H1 (cell line): ENCODE measurements at regions not wholly inside any gene's neighbourhood (a gene's known extent, or its start where the extent isn't known, plus 50 kb on each side); places are given as distances from the start of the nearest gene placed in this dataset.

ENCODE experiments used
- CBX5 ChIP-seq: fragments of 300-800, 300-1000 bp; sonication (generic); IDR thresholded peaks from 2 replicates; pipeline ENCODE4 v1.7.1; 2016; ENCODE audit warnings: antibody characterized with exemption, low read length, low read depth
- CHD2 ChIP-seq: IDR thresholded peaks from 2 replicates; pipeline ENCODE4 v1.6.1; 2012; ENCODE audit warnings: low read length, improper control_type of control experiment
- CTCF ChIP-seq, 3 experiments: IDR thresholded peaks; 1 replicate in 2 of 3; 2 replicates in 1 of 3; pipeline versions ENCODE4 v1.5.1 to v1.6.1; 2011; ENCODE audit warnings: low read length in 3 of 3, mild to moderate bottlenecking in 3 of 3, inconsistent platforms in 2 of 3, low read depth in 1 of 3, moderate library complexity in 1 of 3; ENCODE audit not compliant: insufficient read depth in 1 of 3; ENCODE audit errors: control extremely low read depth in 1 of 3
- EP300 ChIP-seq, 2 experiments: IDR thresholded peaks; 1 replicate in 1 of 2; 2 replicates in 1 of 2; pipeline ENCODE4 v1.6.1; 2011 to 2012; ENCODE audit warnings: low read depth in 2 of 2, low read length in 2 of 2, mild to moderate bottlenecking in 2 of 2, borderline replicate concordance in 1 of 2, inconsistent platforms in 1 of 2, moderate library complexity in 1 of 2
- EZH2 ChIP-seq: fragments of 200-600 bp; sonication (generic); IDR thresholded peaks from 2 replicates; pipeline ENCODE4 v1.7.1; 2012; ENCODE audit warnings: low read depth, mild to moderate bottlenecking, moderate library complexity, low read length, inconsistent platforms; ENCODE audit not compliant: severe bottlenecking
- KDM1A ChIP-seq: fragments of 200-600, 300-600 bp; sonication (generic); IDR thresholded peaks from 2 replicates; pipeline ENCODE4 v1.7.1; 2016; ENCODE audit warnings: mild to moderate bottlenecking, low read length, borderline replicate concordance
- POLR2A ChIP-seq, 2 experiments: IDR thresholded peaks; 1 replicate in 1 of 2; 2 replicates in 1 of 2; pipeline ENCODE4 v1.6.1; 2011; ENCODE audit warnings: low read depth in 2 of 2, low read length in 2 of 2, mild to moderate bottlenecking in 2 of 2; ENCODE audit errors: control extremely low read depth in 1 of 2
- RAD21 ChIP-seq, 2 experiments: IDR thresholded peaks in 1 of 2; conservative IDR thresholded peaks in 1 of 2; 2 replicates each; pipeline ENCODE4 v1.6.1; 2011; ENCODE audit warnings: low read depth in 2 of 2, low read length in 2 of 2, improper control_type of control experiment in 1 of 2, inconsistent platforms in 1 of 2, mild to moderate bottlenecking in 1 of 2, moderate library complexity in 1 of 2
- SIRT6 ChIP-seq: IDR thresholded peaks from one replicate; pipeline ENCODE4 v1.7.1; 2012; ENCODE audit warnings: low read length, inconsistent platforms
- SP4 ChIP-seq: IDR thresholded peaks from 2 replicates; pipeline ENCODE4 v1.6.1; 2012; ENCODE audit warnings: low read length, inconsistent platforms
- TAF1 ChIP-seq: IDR thresholded peaks from 2 replicates; pipeline ENCODE4 v1.6.1; 2011; ENCODE audit warnings: mild to moderate bottlenecking, low read depth, low read length
- TBP ChIP-seq: IDR thresholded peaks from 2 replicates; pipeline ENCODE4 v1.6.1; 2011; ENCODE audit warnings: low read depth, low read length, improper control_type of control experiment

- no peak for TF ChIP-seq EZH2
- TF ChIP-seq POLR2A (IDR thresholded peaks at IDR 0.05; ENCODE audit: control extremely low read depth in 1 of 2, low read depth in 2 of 2, low read length in 2 of 2) = no peak
- TF ChIP-seq KDM1A = no peak
- no peak for TF ChIP-seq TBP
- TF ChIP-seq SIRT6 = no peak
- TF ChIP-seq EP300 (IDR thresholded peaks at IDR 0.05; ENCODE audit: borderline replicate concordance in 1 of 2, low read depth in 2 of 2, low read length in 2 of 2) = no peak
- TF ChIP-seq TAF1 = no peak
- TF ChIP-seq SP4 = no peak
- TF ChIP-seq RAD21 (IDR thresholded peaks at IDR 0.05 in 1 of 2, conservative IDR thresholded peaks at IDR 0.05 in 1 of 2; ENCODE audit: low read depth in 2 of 2, low read length in 2 of 2) = no peak
- no peak for TF ChIP-seq CTCF (IDR thresholded peaks at IDR 0.05; ENCODE audit: control extremely low read depth in 1 of 3, insufficient read depth in 1 of 3, low read depth in 1 of 3, low read length in 3 of 3)
- TF ChIP-seq CHD2 = no peak
- no peak for TF ChIP-seq CBX5
Observed at GRCh38 chr14:71327691-71328090, 420.4 kb downstream of the PCNX1 start.
